ENCODE measurements at regions not wholly inside any gene's neighbourhood (a gene's known extent, or its start where the extent isn't known, plus 50 kb on each side); places are given as distances from the start of the nearest gene placed in this dataset.
"Not testable (repeated sequence)": the region's sequence is repeated elsewhere in the genome, so short reads cannot be mapped to it uniquely, and the experiment has no call there.

DNA sequence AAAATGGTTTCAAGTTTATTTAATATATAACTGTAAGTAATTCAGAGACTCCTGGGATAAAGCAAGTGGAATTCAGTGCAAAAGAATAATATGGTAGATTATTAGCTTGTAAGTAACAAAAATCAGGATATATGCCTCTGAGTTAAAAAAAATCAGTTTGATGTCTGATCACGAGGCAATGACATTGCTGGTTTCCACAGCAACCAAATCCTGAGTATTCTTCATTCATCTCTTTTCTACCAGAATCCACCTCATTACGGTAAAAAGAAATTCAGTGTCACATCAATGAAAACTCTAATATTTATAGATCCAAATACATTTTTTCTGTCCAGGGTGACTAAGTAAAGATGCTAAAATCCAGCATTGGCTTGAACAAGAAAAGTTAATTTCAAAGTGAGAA lies 642.3 kb upstream of the TMPRSS15 start:
- no peak for FAIRE-seq
- no peak for DNase-seq (ENCODE audit: low spot score)

GRCh38 chr21:19048098-19048672 lies 644.6 kb upstream of the TMPRSS15 start:
- FAIRE-seq (no peak), DNase-seq (ENCODE audit: low spot score) (no peak)

GRCh38 chr21:19049567-19049966 lies 646.0 kb upstream of the TMPRSS15 start:
- DNase-seq (ENCODE audit: low spot score) = no peak
- no peak for FAIRE-seq

GRCh38 chr21:19065164-19065563 lies 661.6 kb upstream of the TMPRSS15 start:
- FAIRE-seq (no peak), DNase-seq (ENCODE audit: low spot score) (no peak)

- DNase-seq (ENCODE audit: low spot score) = no peak
- no peak for FAIRE-seq
Measured at GRCh38 chr21:19076031-19076430, 672.4 kb upstream of the TMPRSS15 start.

- FAIRE-seq (no peak), DNase-seq (ENCODE audit: low spot score) (no peak)
Measured at GRCh38 chr21:19109694-19110093, 706.1 kb upstream of the TMPRSS15 start.

DNA sequence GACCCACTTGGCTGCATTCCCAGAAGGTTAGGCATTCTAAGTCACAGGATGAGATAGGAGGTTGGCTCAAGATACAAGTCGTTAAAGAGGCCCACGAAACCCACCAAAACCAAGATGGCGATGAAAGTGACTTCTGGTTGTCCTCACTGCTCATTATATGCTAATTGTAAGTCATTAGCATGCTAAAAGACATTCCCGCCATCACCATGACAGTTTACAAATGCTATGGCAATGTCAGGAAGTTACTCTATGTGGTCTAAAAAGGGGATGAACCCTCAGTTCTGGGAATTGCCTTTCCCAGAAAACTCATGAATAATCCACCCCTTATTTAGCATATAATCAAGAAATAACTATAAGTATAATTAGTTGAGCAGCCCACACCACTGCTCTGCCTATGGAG lies 715.7 kb upstream of the TMPRSS15 start:
- not testable (repeated sequence) for DNase-seq (ENCODE audit: low spot score); FAIRE-seq

DNA sequence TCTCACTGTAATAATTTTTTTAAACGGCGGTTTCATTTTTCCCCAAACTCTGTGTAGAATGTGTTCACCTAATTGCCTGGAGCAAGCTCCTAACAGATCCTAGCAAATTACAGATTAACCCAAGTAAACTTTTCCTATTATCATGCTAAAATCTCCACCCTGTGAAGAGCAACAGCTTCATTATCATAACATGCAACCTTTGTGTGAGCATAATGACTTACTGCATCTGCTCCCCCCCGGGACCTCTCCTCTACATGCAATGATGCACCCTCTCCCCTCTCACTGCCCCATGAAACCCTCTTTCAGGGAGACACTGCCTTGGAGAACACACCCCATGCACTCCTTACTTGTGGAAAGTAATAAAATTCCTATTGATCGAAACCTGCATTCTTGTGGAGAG lies 717.0 kb upstream of the TMPRSS15 start:
- FAIRE-seq (no peak), DNase-seq (ENCODE audit: low spot score) (no peak)

GRCh38 chr21:19122356-19122755 lies 718.8 kb upstream of the TMPRSS15 start:
- no peak for FAIRE-seq

GRCh38 chr21:19123053-19123452 lies 719.5 kb upstream of the TMPRSS15 start:
- no peak for FAIRE-seq
- no peak for DNase-seq (ENCODE audit: low spot score)

More at GRCh38 chr21:19122356-19122755, 718.8 kb upstream of the TMPRSS15 start:
- DNase-seq (ENCODE audit: low spot score) = no peak

- DNase-seq (ENCODE audit: low spot score) (no peak), FAIRE-seq (no peak)
Measured at GRCh38 chr21:19123525-19123924, 719.9 kb upstream of the TMPRSS15 start.

- FAIRE-seq = no peak
- DNase-seq (ENCODE audit: low spot score) = no peak
Measured at GRCh38 chr21:19124691-19125090, 721.1 kb upstream of the TMPRSS15 start.

DNA sequence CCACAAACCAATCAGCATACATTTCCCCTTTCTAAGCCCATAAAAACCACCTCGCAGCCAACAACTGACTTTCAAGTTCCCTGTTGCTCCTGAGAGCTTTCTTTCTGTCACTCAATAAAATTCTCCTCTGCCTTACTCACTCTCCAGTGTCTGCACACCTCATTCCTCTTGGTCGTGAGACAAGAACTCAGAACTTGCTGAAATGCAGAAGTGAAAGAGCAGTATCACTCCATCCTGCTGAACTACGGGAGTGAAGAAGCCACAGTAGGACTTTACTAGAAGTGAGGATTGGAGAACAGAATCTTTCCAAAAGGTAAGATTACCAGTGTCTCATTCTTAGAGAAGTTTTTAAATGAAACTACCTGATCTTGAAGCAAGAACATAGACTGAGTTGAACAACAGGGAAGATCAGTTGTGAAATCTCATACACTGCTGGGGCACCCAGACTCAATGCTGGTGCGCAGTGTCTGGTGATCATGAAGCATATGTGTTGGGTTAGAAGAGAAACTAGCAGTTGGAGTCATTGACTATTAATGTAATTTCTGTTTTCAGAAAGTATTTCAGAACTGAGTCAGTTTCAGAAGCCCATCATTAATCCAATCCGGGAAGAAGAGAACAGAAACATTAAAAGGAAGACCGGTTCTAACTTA lies 726.9 kb upstream of the TMPRSS15 start:
- no peak for DNase-seq (ENCODE audit: low spot score)
- no peak for FAIRE-seq

DNA sequence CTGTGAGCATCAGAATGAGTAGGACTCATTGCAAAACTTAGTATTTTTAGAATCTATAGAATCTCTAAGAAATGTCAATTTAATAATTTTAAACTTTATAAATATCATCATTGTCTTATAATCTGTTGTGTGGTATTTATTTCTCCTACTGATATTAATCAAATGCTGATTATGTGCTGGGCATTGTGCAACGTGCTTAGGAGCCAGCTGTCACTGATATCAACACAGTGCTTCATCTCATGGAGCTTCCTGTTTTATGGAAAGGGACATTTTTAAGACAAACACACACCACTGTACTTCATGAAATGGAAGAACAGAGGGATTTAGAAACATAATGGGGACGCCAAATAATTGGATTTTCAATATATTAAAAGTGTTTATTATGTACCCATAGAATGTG lies 737.9 kb upstream of the TMPRSS15 start:
- FAIRE-seq (no peak), DNase-seq (ENCODE audit: low spot score) (no peak)

- FAIRE-seq (no peak), DNase-seq (ENCODE audit: low spot score) (no peak)
Measured at GRCh38 chr21:19145682-19146293, 742.2 kb upstream of the TMPRSS15 start.

- FAIRE-seq = no peak
Measured at GRCh38 chr21:19148056-19148455, 744.5 kb upstream of the TMPRSS15 start.

GRCh38 chr21:19171585-19171984 lies 768.0 kb upstream of the TMPRSS15 start:
- FAIRE-seq (no peak), DNase-seq (ENCODE audit: low spot score) (no peak)

More at GRCh38 chr21:19148056-19148455, 744.5 kb upstream of the TMPRSS15 start:
- no peak for DNase-seq (ENCODE audit: low spot score)

- peak; percentile 90 for DNase-seq (ENCODE audit: low spot score)
- FAIRE-seq = no peak
Measured at GRCh38 chr21:19181604-19182140, 778.1 kb upstream of the TMPRSS15 start.

GRCh38 chr21:19197950-19198349 lies 794.4 kb upstream of the TMPRSS15 start:
- DNase-seq (ENCODE audit: low spot score) (no peak), FAIRE-seq (no peak)

DNA sequence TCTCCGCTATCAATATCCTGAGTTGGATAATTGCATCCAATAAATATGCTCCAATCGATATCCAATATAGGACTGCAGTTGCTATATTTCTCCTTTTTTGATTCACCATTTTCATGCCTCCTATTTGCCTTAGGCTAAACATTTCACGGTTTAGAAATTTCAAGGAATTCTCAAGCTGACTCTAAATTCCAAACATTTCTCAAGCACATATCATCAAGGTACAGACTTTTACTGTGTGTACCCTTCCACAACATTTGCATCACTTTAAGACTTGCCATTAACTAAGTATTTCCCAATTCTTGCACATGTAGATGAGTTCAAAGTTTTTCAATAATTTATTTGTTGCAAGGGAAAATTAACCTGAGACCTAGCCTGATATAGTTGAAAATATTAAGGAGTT lies 795.2 kb upstream of the TMPRSS15 start:
- DNase-seq (ENCODE audit: low spot score) (peak; percentile 59), FAIRE-seq (peak; percentile 79)

GRCh38 chr21:19218163-19218562 lies 814.6 kb upstream of the TMPRSS15 start:
- no peak for FAIRE-seq
- DNase-seq (ENCODE audit: low spot score) = no peak

GRCh38 chr21:19224090-19224489 lies 820.5 kb upstream of the TMPRSS15 start:
- DNase-seq (ENCODE audit: low spot score) = no peak
- no peak for FAIRE-seq

- DNase-seq (ENCODE audit: low spot score) (no peak), FAIRE-seq (no peak)
Measured at GRCh38 chr21:19228226-19228625, 824.6 kb upstream of the TMPRSS15 start.

All from RCC 7860 (cell line).